GM18502 (cell line): ENCODE measurements at regions not wholly inside any gene's neighbourhood (a gene's known extent, or its start where the extent isn't known, plus 50 kb on each side); places are given as distances from the start of the nearest gene placed in this dataset.

Source experiments
- ATAC-seq: cut with Tn5 transposase; IDR thresholded peaks from one replicate; pipeline ENCODE4 v1.9.1; 2021; ENCODE audit warnings: mild to moderate bottlenecking; ENCODE audit not compliant: unreplicated experiment, poor library complexity

GRCh38 chr2:220188031-220188430 lies 560.6 kb downstream of the SLC4A3 start:
- ATAC-seq = no peak

- no peak for ATAC-seq
These were observed 563.6 kb downstream of the SLC4A3 start for GRCh38 chr2:220191031-220191430.

GRCh38 chr2:220191737-220192136 lies 564.3 kb downstream of the SLC4A3 start:
- no peak for ATAC-seq

- ATAC-seq = no peak
These were observed 565.7 kb downstream of the SLC4A3 start for GRCh38 chr2:220192994-220193753.

GRCh38 chr2:220194630-220195584 lies 567.5 kb downstream of the SLC4A3 start:
- no peak for ATAC-seq

- no peak for ATAC-seq
These were observed 571.5 kb downstream of the SLC4A3 start for GRCh38 chr2:220198896-220199295.

- ATAC-seq = no peak
These were observed 574.6 kb downstream of the SLC4A3 start for GRCh38 chr2:220202066-220202465.

- no peak for ATAC-seq
These were observed 581.7 kb downstream of the SLC4A3 start for GRCh38 chr2:220209093-220209492.

GRCh38 chr2:220209751-220210150 lies 582.3 kb downstream of the SLC4A3 start:
- ATAC-seq = no peak

GRCh38 chr2:220212296-220213080 lies 585.1 kb downstream of the SLC4A3 start:
- no peak for ATAC-seq

GRCh38 chr2:220215785-220216184 lies 588.4 kb downstream of the SLC4A3 start:
- no peak for ATAC-seq

- ATAC-seq = no peak
These were observed 591.9 kb downstream of the SLC4A3 start for GRCh38 chr2:220219371-220219770.

GRCh38 chr2:220220009-220220408 lies 592.6 kb downstream of the SLC4A3 start:
- ATAC-seq = no peak

GRCh38 chr2:220221992-220222391 lies 594.6 kb downstream of the SLC4A3 start:
- no peak for ATAC-seq

GRCh38 chr2:220224691-220225543 lies 597.5 kb downstream of the SLC4A3 start:
- ATAC-seq = no peak

- ATAC-seq = no peak
These were observed 598.6 kb downstream of the SLC4A3 start for GRCh38 chr2:220226076-220226475.

GRCh38 chr2:220226546-220226945 lies 599.1 kb downstream of the SLC4A3 start:
- ATAC-seq = no peak

- no peak for ATAC-seq
These were observed 600.0 kb downstream of the SLC4A3 start for GRCh38 chr2:220227266-220227920.
